Erythroblast (primary cell): ENCODE measurements at regions not wholly inside any gene's neighbourhood (a gene's known extent, or its start where the extent isn't known, plus 50 kb on each side); places are given as distances from the start of the nearest gene placed in this dataset.

ENCODE experiments used
- DNase-seq, 2 experiments: peaks; one replicate each; lab custom pipeline; 2025; lab: John Stamatoyannopoulos, UW
- GATA1 ChIP-seq: IDR thresholded peaks from 2 replicates; pipeline ENCODE4 v1.6.1; 2011; ENCODE audit warnings: low read depth, mild to moderate bottlenecking, control low read depth, low read length, moderate library complexity
- POLR2A ChIP-seq: IDR thresholded peaks from 2 replicates; pipeline ENCODE4 v1.6.1; 2011; ENCODE audit warnings: mild to moderate bottlenecking, low read length

- no peak for DNase-seq
- no peak for TF ChIP-seq POLR2A
- no peak for TF ChIP-seq GATA1
These were observed 74.1 kb upstream of the POU3F1 start for GRCh38 chr1:38120552-38121230.

GRCh38 chr1:38118976-38119375 lies 72.4 kb upstream of the POU3F1 start:
- no peak for DNase-seq
- TF ChIP-seq GATA1 (no peak), POLR2A (no peak)

GRCh38 chr1:38117444-38117887 lies 70.9 kb upstream of the POU3F1 start:
- TF ChIP-seq GATA1 = no peak
- no peak for TF ChIP-seq POLR2A
- no peak for DNase-seq

GRCh38 chr1:38115682-38116202 lies 69.1 kb upstream of the POU3F1 start:
- no peak for DNase-seq
- TF ChIP-seq GATA1 (no peak), POLR2A (no peak)

GRCh38 chr1:38115226-38115625 lies 68.6 kb upstream of the POU3F1 start:
- DNase-seq = no peak
- no peak for TF ChIP-seq GATA1
- TF ChIP-seq POLR2A = no peak

- DNase-seq = no peak
- no peak for TF ChIP-seq POLR2A
- TF ChIP-seq GATA1 = no peak
These were observed 67.8 kb upstream of the POU3F1 start for GRCh38 chr1:38114241-38115026.

GRCh38 chr1:38113159-38113666 lies 66.6 kb upstream of the POU3F1 start:
- TF ChIP-seq GATA1 = no peak
- TF ChIP-seq POLR2A = no peak
- no peak for DNase-seq

- DNase-seq = no peak
- TF ChIP-seq GATA1 (no peak), POLR2A (no peak)
These were observed 65.0 kb upstream of the POU3F1 start for GRCh38 chr1:38111589-38111988.

- TF ChIP-seq POLR2A = no peak
- TF ChIP-seq GATA1 = no peak
- no peak for DNase-seq
These were observed 58.7 kb upstream of the POU3F1 start for GRCh38 chr1:38105267-38105666.

- TF ChIP-seq POLR2A (no peak), GATA1 (no peak)
- DNase-seq = no peak
These were observed 56.0 kb upstream of the POU3F1 start for GRCh38 chr1:38102636-38103035.

- TF ChIP-seq GATA1 = no peak
- no peak for TF ChIP-seq POLR2A
- no peak for DNase-seq
These were observed 54.6 kb upstream of the POU3F1 start for GRCh38 chr1:38101037-38101785.

GRCh38 chr1:38098101-38098847 lies 51.7 kb upstream of the POU3F1 start:
- no peak for DNase-seq
- no peak for TF ChIP-seq POLR2A
- no peak for TF ChIP-seq GATA1
